ENCODE measurements at regions not wholly inside any gene's neighbourhood (a gene's known extent, or its start where the extent isn't known, plus 50 kb on each side); places are given as distances from the start of the nearest gene placed in this dataset.
A peak's percentile ranks its signal among the peaks of the same experiment; 100 is the strongest.
"Not testable (repeated sequence)": the region's sequence is repeated elsewhere in the genome, so short reads cannot be mapped to it uniquely, and the experiment has no call there.

DNA sequence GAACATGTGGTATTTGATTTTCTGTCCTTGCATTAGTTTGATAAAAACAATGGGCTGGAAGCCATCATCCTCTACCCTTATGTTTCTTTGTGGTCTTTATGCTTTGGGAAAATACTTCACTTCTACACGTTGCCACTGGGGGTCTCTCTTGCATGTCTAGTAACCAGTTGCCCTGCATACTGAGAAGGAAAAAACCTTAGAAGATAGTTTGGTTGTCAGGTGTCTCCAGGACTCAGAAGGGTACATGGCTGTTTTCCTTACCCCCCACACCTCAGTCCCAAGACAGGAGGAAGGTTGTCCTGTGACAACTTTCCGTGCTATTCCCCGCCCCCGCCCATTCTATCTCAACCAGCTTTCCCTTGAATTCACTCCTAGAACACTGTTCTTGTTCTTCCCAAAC is 62.1 kb upstream of the LANCL3 start:
- no peak for DNase-seq

DNA sequence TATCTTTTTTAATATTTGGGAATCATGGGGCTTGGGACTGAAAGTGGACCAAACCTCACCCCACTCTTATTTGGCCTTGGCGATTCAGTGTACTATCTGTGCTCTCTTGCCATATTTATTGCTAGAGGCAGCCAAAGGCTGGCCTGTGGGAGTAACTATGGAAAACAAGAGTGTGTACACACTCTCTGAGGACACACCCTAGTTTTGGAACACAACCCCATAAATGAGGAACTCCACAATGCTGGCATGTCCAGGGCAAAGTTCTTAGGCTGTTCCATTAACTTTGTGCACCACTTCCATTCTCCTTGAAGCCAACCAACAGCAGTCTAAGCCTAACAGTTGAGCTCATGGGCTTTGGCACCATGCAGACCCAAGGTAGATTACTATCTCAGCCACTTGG is 54.9 kb upstream of the LANCL3 start:
- DNase-seq = not testable (repeated sequence)

DNA sequence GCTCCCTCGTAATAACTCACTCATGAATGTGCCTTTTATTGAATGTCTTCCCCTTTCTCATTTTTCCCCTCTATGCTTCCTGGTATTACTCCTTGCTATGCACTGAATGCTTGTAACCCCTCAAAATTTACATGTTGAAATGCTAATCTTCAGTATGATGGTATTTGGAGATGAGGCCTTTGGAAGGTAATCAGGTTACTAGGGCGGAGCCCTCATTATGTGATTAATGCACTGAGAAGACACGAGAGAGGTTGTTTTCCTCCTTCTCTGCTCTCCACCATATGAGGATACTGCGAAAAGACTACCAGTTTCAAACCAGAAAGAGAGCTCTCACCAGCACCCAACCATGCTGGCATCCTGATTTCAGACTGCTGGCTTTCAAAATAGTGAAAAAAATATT is 52.2 kb upstream of the LANCL3 start:
- DNase-seq = not testable (repeated sequence)

- peak in 2 of 51 donors; percentile 0 to 13 for DNase-seq
Measured at GRCh38 chrX:37520860-37521450, 50.5 kb upstream of the LANCL3 start.
